ENCODE measurements at regions not wholly inside any gene's neighbourhood (a gene's known extent, or its start where the extent isn't known, plus 50 kb on each side); places are given as distances from the start of the nearest gene placed in this dataset.

DNA sequence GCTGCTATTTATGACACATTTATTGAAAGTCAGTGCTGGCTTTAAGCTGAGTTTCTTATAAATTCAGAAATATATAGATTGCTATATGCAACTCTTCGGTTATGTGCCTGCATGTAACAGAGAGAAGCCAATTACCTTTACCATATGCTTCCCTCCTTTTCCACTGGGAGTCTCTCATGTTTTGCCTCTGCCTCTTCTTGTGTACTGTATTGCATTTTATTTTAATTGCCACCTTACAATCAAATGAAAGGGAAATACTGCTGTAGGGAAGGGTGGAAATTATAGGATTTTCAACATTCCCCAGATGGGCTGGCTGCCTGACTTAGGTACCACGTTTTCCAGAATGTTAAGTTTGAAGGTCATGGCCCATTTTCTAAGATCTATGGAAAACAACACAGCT, 655.4 kb upstream of the SLIT2 start (continued):
- TF ChIP-seq, protein P1, sequence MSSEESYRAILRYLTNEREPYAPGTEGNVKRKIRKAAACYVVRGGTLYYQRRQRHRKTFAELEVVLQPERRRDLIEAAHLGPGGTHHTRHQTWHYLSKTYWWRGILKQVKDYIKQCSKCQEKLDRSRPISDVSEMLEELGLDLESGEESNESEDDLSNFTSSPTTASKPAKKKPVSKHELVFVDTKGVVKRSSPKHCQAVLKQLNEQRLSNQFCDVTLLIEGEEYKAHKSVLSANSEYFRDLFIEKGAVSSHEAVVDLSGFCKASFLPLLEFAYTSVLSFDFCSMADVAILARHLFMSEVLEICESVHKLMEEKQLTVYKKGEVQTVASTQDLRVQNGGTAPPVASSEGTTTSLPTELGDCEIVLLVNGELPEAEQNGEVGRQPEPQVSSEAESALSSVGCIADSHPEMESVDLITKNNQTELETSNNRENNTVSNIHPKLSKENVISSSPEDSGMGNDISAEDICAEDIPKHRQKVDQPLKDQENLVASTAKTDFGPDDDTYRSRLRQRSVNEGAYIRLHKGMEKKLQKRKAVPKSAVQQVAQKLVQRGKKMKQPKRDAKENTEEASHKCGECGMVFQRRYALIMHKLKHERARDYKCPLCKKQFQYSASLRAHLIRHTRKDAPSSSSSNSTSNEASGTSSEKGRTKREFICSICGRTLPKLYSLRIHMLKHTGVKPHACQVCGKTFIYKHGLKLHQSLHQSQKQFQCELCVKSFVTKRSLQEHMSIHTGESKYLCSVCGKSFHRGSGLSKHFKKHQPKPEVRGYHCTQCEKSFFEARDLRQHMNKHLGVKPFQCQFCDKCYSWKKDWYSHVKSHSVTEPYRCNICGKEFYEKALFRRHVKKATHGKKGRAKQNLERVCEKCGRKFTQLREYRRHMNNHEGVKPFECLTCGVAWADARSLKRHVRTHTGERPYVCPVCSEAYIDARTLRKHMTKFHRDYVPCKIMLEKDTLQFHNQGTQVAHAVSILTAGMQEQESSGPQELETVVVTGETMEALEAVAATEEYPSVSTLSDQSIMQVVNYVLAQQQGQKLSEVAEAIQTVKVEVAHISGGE (CRISPR knock-in tag; IDR thresholded peaks at IDR 0.05): no peak
- TF ChIP-seq RELA (IDR thresholded peaks at IDR 0.05; ENCODE audit: borderline replicate concordance, partially characterized antibody) (no peak), RCOR1 (conservative IDR thresholded peaks at IDR 0.05; ENCODE audit: low read depth, low read length) (no peak), SMAD1 (IDR thresholded peaks at IDR 0.05; ENCODE audit: low read depth, partially characterized antibody) (no peak), SMARCA5 (IDR thresholded peaks at IDR 0.05) (no peak)

DNA sequence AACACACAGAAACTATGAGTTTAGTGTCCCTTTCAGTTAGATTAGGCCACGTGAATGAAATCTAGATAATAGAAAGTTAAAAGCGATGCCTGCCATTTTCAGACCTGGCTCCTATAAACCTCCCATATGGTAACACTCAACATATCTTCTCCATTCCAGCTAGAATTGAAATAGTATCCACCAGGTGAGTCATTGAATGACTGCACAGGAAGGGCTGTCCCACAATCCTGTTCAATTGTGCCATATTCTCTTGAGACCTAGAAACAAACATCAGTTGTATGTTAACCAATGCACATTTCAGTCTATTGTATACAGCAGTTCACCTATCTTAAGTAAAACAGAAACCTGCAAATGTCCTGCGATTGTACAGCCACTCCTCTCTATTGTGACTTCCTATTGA, 659.3 kb upstream of the SLIT2 start:
- no peaks in the 10 kb centered on the region for H3K36me3 ChIP-seq (ENCODE audit: control insufficient read depth in 2 of 2, insufficient read depth in 2 of 2, low read length in 1 of 2)
- H4K20me1 ChIP-seq (ENCODE audit: control insufficient read depth, insufficient read depth): no peaks in the 10 kb centered on the region
- intact Hi-C loops (cut with micrococcal nuclease; ENCODE audit: unreplicated experiment): no loop called here
- ChIA-PET CTCF (no interaction called here), RAD21 (ENCODE audit: unreplicated experiment) (no interaction called here), SMC1A (ENCODE audit: uncharacterized antibody, unreplicated experiment) (no interaction called here), POLR2A (no interaction called here)
- no peaks in the 10 kb centered on the region for H3K9me3 ChIP-seq (replicated peaks; ENCODE audit: control insufficient read depth, insufficient read depth, low read length)
- H2AFZ ChIP-seq (ENCODE audit: control insufficient read depth, low read depth, low read length): no peak overlapping the region
- H3K4me1 ChIP-seq (ENCODE audit: control insufficient read depth, insufficient read depth, low read length): no peaks in the 10 kb centered on the region
- no peak overlapping the region for H3K27ac ChIP-seq (ENCODE audit: control insufficient read depth, insufficient read depth)
- no peak overlapping the region for H3K4me3 ChIP-seq
- no peak overlapping the region for H3K4me2 ChIP-seq (ENCODE audit: control insufficient read depth, insufficient read depth)
- in situ Hi-C loops (cut with MboI): no loop called here
- H3K27me3 ChIP-seq (replicated peaks in 1 of 2; ENCODE audit: control insufficient read depth in 2 of 2, insufficient read depth in 2 of 2, low read length in 1 of 2): no peaks in the 10 kb centered on the region
- no peak overlapping the region for H3K9ac ChIP-seq (ENCODE audit: control insufficient read depth, insufficient read depth, low read length)
- no peaks in the 10 kb centered on the region for H3K79me2 ChIP-seq (ENCODE audit: control insufficient read depth, insufficient read depth, low read length)
- ATAC-seq (no peak), DNase-seq (ENCODE audit: low read depth, low spot score) (no peak), FAIRE-seq (no peak)
- WGBS (ENCODE audit: insufficient coverage, insufficient replicate concordance, low lambda C conversion rate, missing lambda C conversion rate): 52% methylated on average over 3 of the region's 3 CpGs
- BruUV-seq (replicated peaks): no TSS peak
- no peak for TF ChIP-seq EED (IDR thresholded peaks at IDR 0.05; ENCODE audit: low read depth)
- no peak for TF ChIP-seq ZBED1 (IDR thresholded peaks at IDR 0.05; ENCODE audit: borderline replicate concordance)
- no peak for TF ChIP-seq BCL11A (IDR thresholded peaks at IDR 0.05; ENCODE audit: low read depth, low read length)
- TF ChIP-seq, protein P2, sequence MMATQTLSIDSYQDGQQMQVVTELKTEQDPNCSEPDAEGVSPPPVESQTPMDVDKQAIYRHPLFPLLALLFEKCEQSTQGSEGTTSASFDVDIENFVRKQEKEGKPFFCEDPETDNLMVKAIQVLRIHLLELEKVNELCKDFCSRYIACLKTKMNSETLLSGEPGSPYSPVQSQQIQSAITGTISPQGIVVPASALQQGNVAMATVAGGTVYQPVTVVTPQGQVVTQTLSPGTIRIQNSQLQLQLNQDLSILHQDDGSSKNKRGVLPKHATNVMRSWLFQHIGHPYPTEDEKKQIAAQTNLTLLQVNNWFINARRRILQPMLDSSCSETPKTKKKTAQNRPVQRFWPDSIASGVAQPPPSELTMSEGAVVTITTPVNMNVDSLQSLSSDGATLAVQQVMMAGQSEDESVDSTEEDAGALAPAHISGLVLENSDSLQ (IDR thresholded peaks at IDR 0.05): no peak
- no peak for TF ChIP-seq SUZ12 (IDR thresholded peaks at IDR 0.05; ENCODE audit: unreplicated experiment)
- TF ChIP-seq HDAC2 (IDR thresholded peaks at IDR 0.05): no peak
- TF ChIP-seq, protein P3, sequence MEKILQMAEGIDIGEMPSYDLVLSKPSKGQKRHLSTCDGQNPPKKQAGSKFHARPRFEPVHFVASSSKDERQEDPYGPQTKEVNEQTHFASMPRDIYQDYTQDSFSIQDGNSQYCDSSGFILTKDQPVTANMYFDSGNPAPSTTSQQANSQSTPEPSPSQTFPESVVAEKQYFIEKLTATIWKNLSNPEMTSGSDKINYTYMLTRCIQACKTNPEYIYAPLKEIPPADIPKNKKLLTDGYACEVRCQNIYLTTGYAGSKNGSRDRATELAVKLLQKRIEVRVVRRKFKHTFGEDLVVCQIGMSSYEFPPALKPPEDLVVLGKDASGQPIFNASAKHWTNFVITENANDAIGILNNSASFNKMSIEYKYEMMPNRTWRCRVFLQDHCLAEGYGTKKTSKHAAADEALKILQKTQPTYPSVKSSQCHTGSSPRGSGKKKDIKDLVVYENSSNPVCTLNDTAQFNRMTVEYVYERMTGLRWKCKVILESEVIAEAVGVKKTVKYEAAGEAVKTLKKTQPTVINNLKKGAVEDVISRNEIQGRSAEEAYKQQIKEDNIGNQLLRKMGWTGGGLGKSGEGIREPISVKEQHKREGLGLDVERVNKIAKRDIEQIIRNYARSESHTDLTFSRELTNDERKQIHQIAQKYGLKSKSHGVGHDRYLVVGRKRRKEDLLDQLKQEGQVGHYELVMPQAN (conservative IDR thresholded peaks at IDR 0.05): no peak
- TF ChIP-seq GATAD2B (conservative IDR thresholded peaks at IDR 0.05; ENCODE audit: low read depth): no peak
- TF ChIP-seq, protein P4, sequence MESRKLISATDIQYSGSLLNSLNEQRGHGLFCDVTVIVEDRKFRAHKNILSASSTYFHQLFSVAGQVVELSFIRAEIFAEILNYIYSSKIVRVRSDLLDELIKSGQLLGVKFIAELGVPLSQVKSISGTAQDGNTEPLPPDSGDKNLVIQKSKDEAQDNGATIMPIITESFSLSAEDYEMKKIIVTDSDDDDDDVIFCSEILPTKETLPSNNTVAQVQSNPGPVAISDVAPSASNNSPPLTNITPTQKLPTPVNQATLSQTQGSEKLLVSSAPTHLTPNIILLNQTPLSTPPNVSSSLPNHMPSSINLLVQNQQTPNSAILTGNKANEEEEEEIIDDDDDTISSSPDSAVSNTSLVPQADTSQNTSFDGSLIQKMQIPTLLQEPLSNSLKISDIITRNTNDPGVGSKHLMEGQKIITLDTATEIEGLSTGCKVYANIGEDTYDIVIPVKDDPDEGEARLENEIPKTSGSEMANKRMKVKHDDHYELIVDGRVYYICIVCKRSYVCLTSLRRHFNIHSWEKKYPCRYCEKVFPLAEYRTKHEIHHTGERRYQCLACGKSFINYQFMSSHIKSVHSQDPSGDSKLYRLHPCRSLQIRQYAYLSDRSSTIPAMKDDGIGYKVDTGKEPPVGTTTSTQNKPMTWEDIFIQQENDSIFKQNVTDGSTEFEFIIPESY (IDR thresholded peaks at IDR 0.05): no peak
- no peak for TF ChIP-seq CHD4 (IDR thresholded peaks at IDR 0.05)
- no peak for TF ChIP-seq NFYB (IDR thresholded peaks at IDR 0.05; ENCODE audit: insufficient read depth, low read depth, low read length)
- no peak for TF ChIP-seq TARDBP (IDR thresholded peaks at IDR 0.05; ENCODE audit: borderline replicate concordance)
- no peak for TF ChIP-seq CBFB (IDR thresholded peaks at IDR 0.05; ENCODE audit: low read depth)

Data from GM12878 (cell line).